H1 (cell line): ENCODE measurements at regions not wholly inside any gene's neighbourhood (a gene's known extent, or its start where the extent isn't known, plus 50 kb on each side); places are given as distances from the start of the nearest gene placed in this dataset.

ENCODE experiments used
- CTCF ChIA-PET: fragments of 300-600 bp; sonication (Branson Sonifier 250); formaldehyde crosslinking; loops from one replicate; lab custom pipeline; 2021; ENCODE audit not compliant: partially characterized antibody; lab: Charles Lee
- POLR2A ChIA-PET: fragments of 300-600 bp; sonication (Branson Sonifier 250); formaldehyde crosslinking; loops from one replicate; lab custom pipeline; 2021; ENCODE audit warnings: inconsistent platforms; ENCODE audit not compliant: partially characterized antibody; lab: Charles Lee
- DNase-seq, 2 experiments: peaks; one replicate each; pipeline versions ENCODE4 v3.0.0 to v3.0.0-alpha.2; 2010 to 2022; ENCODE audit warnings: low spot score in 2 of 2, low read depth in 1 of 2, mixed read lengths in 1 of 2
- FAIRE-seq: peaks from 2 replicates; lab custom pipeline; 2011; peaks lifted over from hg19 to GRCh38; lab: Jason Lieb, UNC
- H2AFZ ChIP-seq: 2 replicates; pipeline ENCODE4 v1.8.1; 2012; ENCODE audit warnings: low read length, inconsistent platforms
- H2AK5ac ChIP-seq: 2 replicates; pipeline ENCODE4 v1.6.1; 2013; ENCODE audit warnings: low read depth, low read length
- H2BK120ac ChIP-seq: replicated peaks from 2 replicates; pipeline ENCODE3; 2013; ENCODE audit warnings: low read depth, low read length, inconsistent platforms
- H2BK12ac ChIP-seq: 2 replicates; pipeline ENCODE4 v1.6.1; 2013; ENCODE audit warnings: low read depth, low read length
- H2BK15ac ChIP-seq: 2 replicates; pipeline ENCODE4 v1.6.1; 2013; ENCODE audit warnings: low read length
- H2BK20ac ChIP-seq: 2 replicates; pipeline ENCODE4 v1.6.1; 2013; ENCODE audit warnings: low read length
- H2BK5ac ChIP-seq: 2 replicates; pipeline ENCODE4 v1.6.1; 2013; ENCODE audit warnings: low read depth, low read length
- H3K14ac ChIP-seq: 2 replicates; pipeline ENCODE4 v1.6.1; 2013; ENCODE audit warnings: inconsistent platforms; ENCODE audit not compliant: insufficient read length
- H3K18ac ChIP-seq: 2 replicates; pipeline ENCODE4 v1.6.1; 2013; ENCODE audit warnings: low read length; ENCODE audit errors: extremely low read depth
- H3K23ac ChIP-seq: 2 replicates; pipeline ENCODE4 v1.6.1; 2013; ENCODE audit warnings: inconsistent platforms; ENCODE audit not compliant: insufficient read length
- H3K23me2 ChIP-seq: 2 replicates; pipeline ENCODE4 v1.6.1; 2013; ENCODE audit warnings: low read depth, low read length
- H3K27ac ChIP-seq: 2 replicates; pipeline ENCODE4 v1.6.1; 2011; ENCODE audit warnings: low read depth, low read length, inconsistent platforms
- H3K27me3 ChIP-seq, 4 experiments: replicated peaks in 1 of 4; 1 replicate in 1 of 4; 2 replicates in 3 of 4; pipeline versions ENCODE4 v1.6.1 to v1.8.1; 2011 to 2013; ENCODE audit warnings: low read length in 3 of 4, mild to moderate bottlenecking in 3 of 4, inconsistent platforms in 2 of 4, mixed read lengths in 2 of 4, moderate library complexity in 1 of 4; ENCODE audit not compliant: control insufficient read depth in 3 of 4, insufficient read depth in 3 of 4; ENCODE audit errors: extremely low read depth in 1 of 4
- H3K36me3 ChIP-seq, 4 experiments: 2 replicates each; pipeline versions ENCODE4 v1.6.1 to v1.8.1; 2011 to 2013; ENCODE audit warnings: mild to moderate bottlenecking in 4 of 4, low read length in 3 of 4, moderate library complexity in 2 of 4, control low read depth in 1 of 4, inconsistent platforms in 1 of 4; ENCODE audit not compliant: insufficient read depth in 4 of 4, control insufficient read depth in 2 of 4
- H3K4ac ChIP-seq: replicated peaks from 2 replicates; pipeline ENCODE3; 2013; ENCODE audit warnings: low read length, low read depth, mixed read lengths, inconsistent platforms; ENCODE audit not compliant: insufficient read length
- H3K4me1 ChIP-seq, 4 experiments: replicated peaks in 1 of 4; 1 replicate in 1 of 4; 2 replicates in 3 of 4; pipeline versions ENCODE4 v1.6.1 to v1.8.1; 2011 to 2013; ENCODE audit warnings: low read length in 3 of 4, inconsistent platforms in 2 of 4, mixed read lengths in 1 of 4; ENCODE audit not compliant: insufficient read depth in 4 of 4, control insufficient read depth in 3 of 4
- H3K4me2 ChIP-seq, 2 experiments: 2 replicates each; pipeline versions ENCODE4 v1.6.1 to v1.8.1; 2011 to 2013; ENCODE audit warnings: low read depth in 2 of 2, low read length in 2 of 2, control low read depth in 1 of 2, inconsistent platforms in 1 of 2, mild to moderate bottlenecking in 1 of 2; ENCODE audit not compliant: insufficient read depth in 1 of 2
- H3K4me3 ChIP-seq, 4 experiments: fragments of 200-600, 300-600 bp in 1 of 4; sonication (generic), shearing (Covaris generic), sonication (Bioruptor Twin) in 1 of 4; 2 replicates each; pipeline versions ENCODE4 v1.5.1 to v1.8.1; 2011 to 2016; ENCODE audit warnings: low read length in 4 of 4, low read depth in 3 of 4, control low read depth in 2 of 4, inconsistent platforms in 2 of 4, mild to moderate bottlenecking in 2 of 4, mixed read lengths in 1 of 4, moderate library complexity in 1 of 4; ENCODE audit not compliant: insufficient read depth in 2 of 4; ENCODE audit errors: extremely low read depth in 1 of 4
- H3K56ac ChIP-seq: replicated peaks from 2 replicates; pipeline ENCODE3; 2013; ENCODE audit warnings: low read depth, mild to moderate bottlenecking, mixed read lengths, low read length, inconsistent platforms; ENCODE audit not compliant: insufficient read length
- H3K79me1 ChIP-seq: 2 replicates; pipeline ENCODE4 v1.6.1; 2013; ENCODE audit warnings: low read depth, low read length, control low read depth
- H3K79me2 ChIP-seq, 2 experiments: 2 replicates each; pipeline versions ENCODE4 v1.6.1 to v1.8.1; 2012 to 2013; ENCODE audit warnings: low read length in 2 of 2, mild to moderate bottlenecking in 2 of 2, inconsistent platforms in 1 of 2; ENCODE audit not compliant: insufficient read depth in 2 of 2, control insufficient read depth in 1 of 2
- H3K9ac ChIP-seq, 4 experiments: replicated peaks in 1 of 4; 1 replicate in 1 of 4; 2 replicates in 3 of 4; pipeline versions ENCODE4 v1.6.1 to v1.8.1; 2011 to 2013; ENCODE audit warnings: low read depth in 3 of 4, low read length in 3 of 4, control low read depth in 2 of 4, mild to moderate bottlenecking in 2 of 4, moderate library complexity in 2 of 4, inconsistent platforms in 1 of 4; ENCODE audit errors: extremely low read depth in 1 of 4
- H3K9me3 ChIP-seq, 2 experiments: 2 replicates each; pipeline versions ENCODE4 v1.6.1 to v1.8.1; 2012 to 2013; ENCODE audit warnings: mild to moderate bottlenecking in 2 of 2, moderate library complexity in 2 of 2, control low read depth in 1 of 2, inconsistent platforms in 1 of 2, low read depth in 1 of 2, low read length in 1 of 2, mixed read lengths in 1 of 2; ENCODE audit not compliant: insufficient read depth in 2 of 2
- H4K20me1 ChIP-seq, 2 experiments: replicated peaks in 1 of 2; 2 replicates each; pipeline versions ENCODE3 to v1.8.1; 2011 to 2013; ENCODE audit warnings: inconsistent platforms in 2 of 2, low read length in 2 of 2, mild to moderate bottlenecking in 1 of 2; ENCODE audit not compliant: insufficient read depth in 2 of 2, control insufficient read depth in 1 of 2
- H4K5ac ChIP-seq: 2 replicates; pipeline ENCODE4 v1.6.1; 2013; ENCODE audit warnings: low read length, low read depth, mixed read lengths, inconsistent platforms; ENCODE audit not compliant: insufficient read length
- H4K8ac ChIP-seq: 2 replicates; pipeline ENCODE4 v1.8.0; 2013; ENCODE audit warnings: mild to moderate bottlenecking, moderate library complexity, low read length, inconsistent platforms; ENCODE audit not compliant: insufficient read depth; ENCODE audit errors: extremely low read depth
- H4K91ac ChIP-seq: replicated peaks from 2 replicates; pipeline ENCODE3; 2013; ENCODE audit warnings: low read length, mixed read lengths, inconsistent platforms; ENCODE audit not compliant: insufficient read length
- HDAC6 ChIP-seq: IDR thresholded peaks from one replicate; pipeline ENCODE4 v1.7.1; 2012; ENCODE audit warnings: low read depth, mild to moderate bottlenecking, inconsistent platforms, low read length, moderate library complexity
- PHF8 ChIP-seq: fragments of 200-600 bp; sonication (generic); conservative IDR thresholded peaks from 2 replicates; pipeline ENCODE4 v1.7.1; 2012; ENCODE audit warnings: low read depth, mild to moderate bottlenecking, inconsistent platforms, low read length, moderate library complexity
- POU5F1 ChIP-seq: IDR thresholded peaks from 2 replicates; pipeline ENCODE4 v1.6.1; 2011; ENCODE audit warnings: low read depth, mild to moderate bottlenecking, low read length, moderate library complexity
- RAD21 ChIP-seq, 2 experiments: IDR thresholded peaks in 1 of 2; conservative IDR thresholded peaks in 1 of 2; 2 replicates each; pipeline ENCODE4 v1.6.1; 2011; ENCODE audit warnings: low read depth in 2 of 2, low read length in 2 of 2, improper control_type of control experiment in 1 of 2, inconsistent platforms in 1 of 2, mild to moderate bottlenecking in 1 of 2, moderate library complexity in 1 of 2
- SAP30 ChIP-seq: fragments of 300-600 bp; sonication (generic); IDR thresholded peaks from 2 replicates; pipeline ENCODE4 v1.7.1; 2012; ENCODE audit warnings: low read length, moderate library complexity, mild to moderate bottlenecking, inconsistent platforms; ENCODE audit not compliant: insufficient read depth, insufficient replicate concordance
- TAF7 ChIP-seq: optimal IDR thresholded peaks from 2 replicates; pipeline ENCODE3; 2011; ENCODE audit warnings: low read depth, mild to moderate bottlenecking, inconsistent platforms, low read length, moderate library complexity, borderline replicate concordance
- TBP ChIP-seq: IDR thresholded peaks from 2 replicates; pipeline ENCODE4 v1.6.1; 2011; ENCODE audit warnings: low read depth, low read length, improper control_type of control experiment
- TCF12 ChIP-seq: IDR thresholded peaks from 2 replicates; pipeline ENCODE4 v1.6.1; 2011; ENCODE audit warnings: low read depth, mild to moderate bottlenecking, low read length
- WGBS, 2 experiments: shearing (Covaris generic) in 1 of 2; methylation state at CpG; one replicate each; pipeline versions ENCODE4 v1.1.6 to v1.1.7; 2013 to 2015; ENCODE audit warnings: low lambda C conversion rate in 2 of 2, mixed read lengths in 2 of 2, inconsistent platforms in 1 of 2, low coverage in 1 of 2, missing lambda C conversion rate in 1 of 2; ENCODE audit not compliant: insufficient replicate concordance in 2 of 2, insufficient coverage in 1 of 2, insufficient read length in 1 of 2; ENCODE audit errors: extremely low coverage in 1 of 2, missing lambda C conversion rate in 1 of 2; 5-methylcytosine and 5-hydroxymethylcytosine counted together
- TF ChIP-seq, protein P1 (sequence below): IDR thresholded peaks from 2 replicates; pipeline ENCODE4 v1.6.1; 2012; ENCODE audit warnings: low read length, inconsistent platforms

DNA sequence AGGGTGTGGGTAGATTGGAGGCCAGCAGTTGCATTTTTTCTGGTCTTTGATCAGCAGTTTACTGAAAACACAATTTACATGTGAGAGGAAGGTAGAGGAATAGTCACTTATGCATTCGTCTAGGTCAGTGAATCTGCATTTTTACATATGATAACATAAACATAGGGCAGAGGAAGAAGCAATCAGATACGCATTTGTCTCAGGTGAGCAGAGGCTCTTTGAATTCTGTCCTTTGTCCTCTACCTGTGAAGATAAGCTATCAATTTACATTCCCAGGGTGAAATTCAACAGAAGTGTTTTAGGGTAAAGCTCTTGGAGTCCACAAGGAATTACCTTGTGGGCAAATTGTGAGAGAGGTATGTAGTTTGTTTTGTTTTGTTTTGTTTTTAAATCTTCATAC, 306.5 kb downstream of the MAGEB5 start:
- Histone ChIP-seq H2BK15ac (no peak overlapping the region), H3K23me2 (no peaks in the 10 kb centered on the region), H4K91ac (no peak overlapping the region), H2BK20ac (no peak overlapping the region), H2AFZ (no peak overlapping the region), H3K79me1 (no peaks in the 10 kb centered on the region), H2BK5ac (no peak overlapping the region), H2AK5ac (no peak overlapping the region), H3K4me3 (no peak overlapping the region), H3K14ac (no peak overlapping the region), H3K4ac (no peak overlapping the region), H3K18ac (no peak overlapping the region), H3K4me2 (peak overlapping the region in 1 of 2 experiments; percentile 21; a peak in 1 of 4 replicates), H3K27ac (no peak overlapping the region), H3K9me3 (no peaks in the 10 kb centered on the region), H4K5ac (no peak overlapping the region), H3K36me3 (no peaks in the 10 kb centered on the region), H3K56ac (no peak overlapping the region), H2BK120ac (no peak overlapping the region), H3K9ac (no peak overlapping the region), H4K8ac (no peak overlapping the region), H3K4me1 (no peaks in the 10 kb centered on the region), H3K27me3 (no peaks in the 10 kb centered on the region), H3K79me2 (no peaks in the 10 kb centered on the region), H4K20me1 (no peaks in the 10 kb centered on the region), H3K23ac (no peak overlapping the region), H2BK12ac (no peak overlapping the region)
- DNase-seq (no peak), FAIRE-seq (no peak)
- ChIA-PET CTCF (interaction anchor here (0.6 kb wide), 1 partner anchor 554 kb away, joined by 3 read pairs; no protein-coding TSS in a partner anchor), POLR2A (no interaction called here)
- TF ChIP-seq TCF12 (no peak), RAD21 (IDR thresholded peaks at IDR 0.05 in 1 of 2, conservative IDR thresholded peaks at IDR 0.05 in 1 of 2; ENCODE audit: low read depth in 2 of 2, low read length in 2 of 2) (no peak), PHF8 (no peak), POU5F1 (no peak), HDAC6 (no peak), SAP30 (no peak), TBP (no peak), TAF7 (no peak)
- TF ChIP-seq, protein P1, sequence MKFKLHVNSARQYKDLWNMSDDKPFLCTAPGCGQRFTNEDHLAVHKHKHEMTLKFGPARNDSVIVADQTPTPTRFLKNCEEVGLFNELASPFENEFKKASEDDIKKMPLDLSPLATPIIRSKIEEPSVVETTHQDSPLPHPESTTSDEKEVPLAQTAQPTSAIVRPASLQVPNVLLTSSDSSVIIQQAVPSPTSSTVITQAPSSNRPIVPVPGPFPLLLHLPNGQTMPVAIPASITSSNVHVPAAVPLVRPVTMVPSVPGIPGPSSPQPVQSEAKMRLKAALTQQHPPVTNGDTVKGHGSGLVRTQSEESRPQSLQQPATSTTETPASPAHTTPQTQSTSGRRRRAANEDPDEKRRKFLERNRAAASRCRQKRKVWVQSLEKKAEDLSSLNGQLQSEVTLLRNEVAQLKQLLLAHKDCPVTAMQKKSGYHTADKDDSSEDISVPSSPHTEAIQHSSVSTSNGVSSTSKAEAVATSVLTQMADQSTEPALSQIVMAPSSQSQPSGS: no peak
- WGBS, 2 experiments: 10% methylated on average over 2 of the region's 2 CpGs; no CpG with 5 or more reads in 1 of the 2 experiments
